GM18868 (cell line): ENCODE measurements at regions not wholly inside any gene's neighbourhood (a gene's known extent, or its start where the extent isn't known, plus 50 kb on each side); places are given as distances from the start of the nearest gene placed in this dataset.

Experiments
- ATAC-seq: cut with Tn5 transposase; IDR thresholded peaks from one replicate; pipeline ENCODE4 v1.9.1; 2021; ENCODE audit warnings: mild to moderate bottlenecking, moderate library complexity; ENCODE audit not compliant: unreplicated experiment

DNA sequence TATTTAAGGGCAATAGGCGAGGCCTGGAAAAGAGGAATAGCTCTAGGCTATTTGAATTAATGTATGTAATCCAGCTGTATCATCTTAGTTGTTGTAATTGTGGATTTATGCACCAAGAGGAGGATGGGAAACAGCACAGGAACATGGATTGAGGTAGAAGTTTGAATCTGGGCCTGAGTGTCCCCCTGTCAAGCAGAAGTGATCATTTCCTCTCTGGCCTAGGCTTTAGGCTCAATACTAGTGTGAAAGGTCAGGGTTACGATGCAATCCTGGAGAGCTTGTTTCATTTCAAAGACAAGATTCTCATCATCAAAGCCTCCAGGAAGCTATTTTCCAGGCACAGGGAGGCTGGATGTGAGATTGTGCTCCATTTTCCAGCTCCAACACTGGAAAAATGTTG, 77.9 kb upstream of the HSD17B12 start:
- ATAC-seq = no peak

DNA sequence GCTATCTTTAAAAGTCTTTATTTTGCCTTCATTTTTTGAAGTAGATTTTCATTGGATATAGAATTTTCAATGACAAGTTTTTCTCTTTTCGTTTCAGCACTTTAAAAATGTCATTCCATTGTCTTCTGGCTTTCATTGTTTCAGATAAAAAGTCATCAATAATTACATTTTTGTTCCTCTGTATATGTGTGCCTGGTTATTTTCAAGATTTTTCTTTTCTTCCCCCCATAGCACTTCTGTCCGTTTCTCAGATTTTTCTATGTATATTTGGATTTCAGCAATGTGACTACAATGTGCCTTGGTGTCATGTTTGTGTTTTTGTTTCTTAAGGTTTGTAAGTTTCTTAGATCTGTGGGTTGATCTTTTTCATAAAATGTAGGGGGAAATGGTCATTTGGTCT, 66.3 kb upstream of the HSD17B12 start:
- no peak for ATAC-seq

DNA sequence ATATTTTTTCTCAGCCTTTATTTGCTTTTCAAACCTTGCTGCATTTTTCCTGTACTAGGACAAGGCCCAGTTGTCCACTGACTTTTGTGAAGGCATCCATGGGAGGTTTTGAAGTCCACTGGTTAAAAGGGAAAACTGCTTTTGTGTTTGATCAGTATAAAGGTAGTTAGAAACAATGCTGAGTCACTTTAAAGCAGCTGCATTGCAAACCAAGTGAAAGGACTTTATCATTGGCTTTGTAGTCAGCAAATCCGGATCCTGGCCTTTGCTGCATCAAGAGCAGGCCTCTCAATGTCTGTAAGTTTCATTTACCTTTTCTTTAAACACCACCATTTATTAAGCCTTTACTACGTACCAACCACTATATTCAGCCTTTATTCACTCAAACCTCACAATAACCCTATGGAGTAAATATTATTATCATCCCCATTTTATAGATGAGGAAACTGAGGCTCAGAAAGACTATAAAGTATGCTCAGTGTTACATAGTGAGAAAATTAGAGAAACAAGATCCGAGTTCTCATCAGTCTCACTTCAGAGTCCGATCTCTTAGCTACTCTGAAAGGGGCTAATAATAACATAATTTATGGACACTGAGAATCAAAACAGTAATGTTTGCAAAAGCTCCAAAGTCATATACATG, 60.6 kb upstream of the HSD17B12 start:
- no peak for ATAC-seq

DNA sequence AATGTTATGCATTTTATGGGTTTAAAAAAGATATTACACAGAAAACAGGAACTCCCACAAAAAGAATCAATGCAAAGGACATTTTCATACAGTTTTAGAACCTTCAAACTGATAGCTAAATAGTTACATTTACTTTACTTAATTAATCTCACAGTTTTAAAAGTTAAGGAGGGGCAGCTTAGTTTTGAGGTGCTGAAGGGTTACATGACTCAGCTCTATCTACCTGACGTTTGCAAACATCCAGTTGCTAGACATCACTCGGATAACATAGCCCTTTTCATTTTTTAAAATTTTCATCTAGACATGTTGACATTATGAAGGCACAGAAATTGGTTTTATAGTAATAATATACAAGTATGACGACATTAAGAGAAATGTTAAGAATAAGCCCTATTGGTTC, 53.7 kb upstream of the HSD17B12 start:
- ATAC-seq = no peak
